Heart right ventricle (tissue), 16 donors: ENCODE measurements at regions not wholly inside any gene's neighbourhood (a gene's known extent, or its start where the extent isn't known, plus 50 kb on each side); places are given as distances from the start of the nearest gene placed in this dataset.

Experiments used
- ATAC-seq, 8 donors: fragments of 200-7000 bp; cut with Tn5 transposase; one replicate each; pipeline ENCODE4 v1.9.1; 2020; ENCODE audit warnings: mild to moderate bottlenecking in 8 of 8, moderate library complexity in 8 of 8, moderate number of reproducible peaks in 1 of 8
- DNase-seq, 2 donors: peaks; one replicate each; pipeline ENCODE4 v3.0.0-alpha.2; 2020
- H3K27ac ChIP-seq, 10 donors: fragments of 200-600 bp; sonication (generic) in 2 of 10; one replicate each; pipeline versions ENCODE4 v1.5.0 to v1.8.0; 2020 to 2022; ENCODE audit warnings: mild to moderate bottlenecking in 3 of 10
- H3K27me3 ChIP-seq, 7 donors: fragments of 200-600 bp; one replicate each; pipeline ENCODE4 v1.8.0; 2021 to 2022; ENCODE audit warnings: mild to moderate bottlenecking in 2 of 7
- H3K36me3 ChIP-seq, 9 donors: fragments of 200-600 bp; sonication (generic) in 1 of 9; one replicate each; pipeline versions ENCODE4 v1.5.0 to v1.8.0; 2020 to 2022; ENCODE audit warnings: mild to moderate bottlenecking in 2 of 9
- H3K4me1 ChIP-seq, 9 donors: fragments of 200-600 bp; sonication (generic) in 1 of 9; one replicate each; pipeline versions ENCODE4 v1.5.0 to v1.8.0; 2020 to 2022; ENCODE audit warnings: mild to moderate bottlenecking in 4 of 9
- H3K4me3 ChIP-seq, 10 donors: fragments of 200-600 bp; sonication (generic) in 2 of 10; one replicate each; pipeline versions ENCODE4 v1.5.0 to v1.8.0; 2020 to 2022; ENCODE audit warnings: mild to moderate bottlenecking in 7 of 10, moderate library complexity in 2 of 10
- H3K9me3 ChIP-seq, 11 donors: fragments of 200-600 bp in 10 of 11; sonication (generic) in 2 of 11; one replicate each; pipeline versions ENCODE4 v1.5.0 to v1.8.0; 2013 to 2022; ENCODE audit warnings: mild to moderate bottlenecking in 2 of 11, control low read depth in 1 of 11, moderate library complexity in 1 of 11
- WGBS, 2 donors: extraction: QIAGEN DNeasy Blood & Tissue Kit; methylation state at CpG; one replicate each; pipeline ENCODE4 v1.1.7; 2013; ENCODE audit warnings: inconsistent platforms in 1 of 2; 5-methylcytosine and 5-hydroxymethylcytosine counted together
- intact Hi-C, 10 donors: fragments of 100-400 bp; cut with DNase I; formaldehyde crosslinking; loops; one replicate each; pipeline versions ENCODE4 v1.11.1 to v1.14.2; 2022
- TF ChIP-seq, protein P1 (sequence below), 9 donors: fragments of 200-600 bp; sonication (generic) in 2 of 9; IDR thresholded peaks; one replicate each; pipeline versions ENCODE4 v1.5.0 to v1.8.0; 2021 to 2022; ENCODE audit warnings: antibody characterized with exemption in 9 of 9, mild to moderate bottlenecking in 5 of 9, moderate library complexity in 1 of 9
- donor health status: Arrhythmogenic right ventricular cardiomyopathy.
- donor health status: ischemic (EF 13 %, LVEDD 7.1; RV severe dilation, severe dysfunction).
- donor health status: healthy with polysubstance abuse.
- donor health status: DM: no; HTN: yes; CAD: no.
- donor health status: DM: no; HTN: no; CAD: no.
- donor health status: ischemic (EF 25% LVEDD 6.9; RV normal size, moderate dysfunction).
- donor health status: ischemic (EF 25% LVEDD 5.7; RV mildly dilated, moderate dysfunction).
- donor health status: healthy.
- donor health status: DM: yes; HTN: yes; CAD: no.
- donor health status: Ischemic cardiomyopathy.
- donor health status: ischemic (EF 35%, LVEDD 5.7; RV mildly dilated, moderate dysfunction).
- donor health status: nonischemic (EF 11% LVEDD 7.7; RV severe dilation, severe dysfunction).
- donor health status: DM: yes; HTN: yes; CAD: no.
- donor health status: PGD.
- donor health status: ischemic (EF 29% LVEDD 5.4; RV normal size, mild dysfunction).
- donor health status: nonischemic (EF 23%, LVEDD 6.1; RV moderate dilation, normal function).

DNA sequence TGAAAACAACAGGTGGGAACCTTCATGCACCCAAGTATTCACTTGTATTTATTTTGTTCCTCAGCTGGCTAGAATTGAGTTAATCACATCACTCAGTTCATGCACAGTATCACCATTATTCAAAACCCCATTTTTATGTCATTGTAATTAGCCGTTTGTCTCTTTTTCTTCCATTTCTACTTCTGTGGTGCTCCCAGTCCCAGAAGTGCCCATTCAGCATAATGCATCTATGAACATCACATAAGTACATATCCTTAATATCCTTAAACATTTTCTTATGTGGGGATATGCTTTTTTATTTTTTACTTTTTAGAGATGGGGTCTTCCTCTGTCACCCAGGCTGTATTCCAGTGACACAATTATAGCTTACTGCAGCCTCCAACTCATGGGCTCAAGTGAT, 510.9 kb upstream of the MGMT start:
- no peaks in the 10 kb centered on the region for H3K9me3 ChIP-seq
- H3K36me3 ChIP-seq, result no peaks in the 10 kb centered on the region
- TF ChIP-seq, protein P1, sequence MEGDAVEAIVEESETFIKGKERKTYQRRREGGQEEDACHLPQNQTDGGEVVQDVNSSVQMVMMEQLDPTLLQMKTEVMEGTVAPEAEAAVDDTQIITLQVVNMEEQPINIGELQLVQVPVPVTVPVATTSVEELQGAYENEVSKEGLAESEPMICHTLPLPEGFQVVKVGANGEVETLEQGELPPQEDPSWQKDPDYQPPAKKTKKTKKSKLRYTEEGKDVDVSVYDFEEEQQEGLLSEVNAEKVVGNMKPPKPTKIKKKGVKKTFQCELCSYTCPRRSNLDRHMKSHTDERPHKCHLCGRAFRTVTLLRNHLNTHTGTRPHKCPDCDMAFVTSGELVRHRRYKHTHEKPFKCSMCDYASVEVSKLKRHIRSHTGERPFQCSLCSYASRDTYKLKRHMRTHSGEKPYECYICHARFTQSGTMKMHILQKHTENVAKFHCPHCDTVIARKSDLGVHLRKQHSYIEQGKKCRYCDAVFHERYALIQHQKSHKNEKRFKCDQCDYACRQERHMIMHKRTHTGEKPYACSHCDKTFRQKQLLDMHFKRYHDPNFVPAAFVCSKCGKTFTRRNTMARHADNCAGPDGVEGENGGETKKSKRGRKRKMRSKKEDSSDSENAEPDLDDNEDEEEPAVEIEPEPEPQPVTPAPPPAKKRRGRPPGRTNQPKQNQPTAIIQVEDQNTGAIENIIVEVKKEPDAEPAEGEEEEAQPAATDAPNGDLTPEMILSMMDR (IDR thresholded peaks at IDR 0.05), result no peak
- no peak overlapping the region for H3K27ac ChIP-seq
- 86 to 95% methylated on average over 1 of the region's 1 CpG for WGBS, 2 donors
- H3K27me3 ChIP-seq, result peaks cover 0 to 7% (median 0%) of the 10 kb centered on the region in 7 donors
- H3K4me3 ChIP-seq, result no peak overlapping the region
- DNase-seq, result no peak
- intact Hi-C loops, result no loop called here
- no peaks in the 10 kb centered on the region for H3K4me1 ChIP-seq
- ATAC-seq, result no peak

DNA sequence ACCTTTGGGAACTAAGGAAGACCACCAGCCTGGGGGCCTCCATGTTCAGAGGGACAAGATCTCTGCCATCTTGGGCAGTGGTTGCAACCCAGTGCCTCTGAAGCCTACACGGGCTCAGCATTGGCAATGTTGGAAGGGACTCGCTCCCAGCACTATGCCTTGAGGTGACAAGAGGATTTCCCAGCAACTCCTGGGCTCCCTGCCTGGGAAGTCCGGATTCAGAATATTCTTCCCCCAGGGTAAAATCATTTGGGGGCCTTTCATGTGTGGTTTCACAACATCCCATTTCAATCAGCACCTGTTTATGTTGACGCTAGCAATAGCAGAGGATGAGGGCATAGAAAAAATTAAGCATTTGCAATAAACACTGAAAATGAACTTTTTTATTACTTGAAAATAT, 509.8 kb upstream of the MGMT start:
- no peak overlapping the region for H3K27ac ChIP-seq
- H3K4me1 ChIP-seq, result no peaks in the 10 kb centered on the region
- H3K27me3 ChIP-seq, result peaks cover 0 to 16% (median 0%) of the 10 kb centered on the region in 7 donors
- no peaks in the 10 kb centered on the region for H3K9me3 ChIP-seq
- no peak overlapping the region for H3K4me3 ChIP-seq
- DNase-seq (no peak), ATAC-seq (no peak)
- no peaks in the 10 kb centered on the region for H3K36me3 ChIP-seq
- intact Hi-C loops, result no loop called here
- TF ChIP-seq, protein P1 (IDR thresholded peaks at IDR 0.05), result no peak
- 49 to 51% methylated on average over 4 of the region's 4 CpGs for WGBS, 2 donors

DNA sequence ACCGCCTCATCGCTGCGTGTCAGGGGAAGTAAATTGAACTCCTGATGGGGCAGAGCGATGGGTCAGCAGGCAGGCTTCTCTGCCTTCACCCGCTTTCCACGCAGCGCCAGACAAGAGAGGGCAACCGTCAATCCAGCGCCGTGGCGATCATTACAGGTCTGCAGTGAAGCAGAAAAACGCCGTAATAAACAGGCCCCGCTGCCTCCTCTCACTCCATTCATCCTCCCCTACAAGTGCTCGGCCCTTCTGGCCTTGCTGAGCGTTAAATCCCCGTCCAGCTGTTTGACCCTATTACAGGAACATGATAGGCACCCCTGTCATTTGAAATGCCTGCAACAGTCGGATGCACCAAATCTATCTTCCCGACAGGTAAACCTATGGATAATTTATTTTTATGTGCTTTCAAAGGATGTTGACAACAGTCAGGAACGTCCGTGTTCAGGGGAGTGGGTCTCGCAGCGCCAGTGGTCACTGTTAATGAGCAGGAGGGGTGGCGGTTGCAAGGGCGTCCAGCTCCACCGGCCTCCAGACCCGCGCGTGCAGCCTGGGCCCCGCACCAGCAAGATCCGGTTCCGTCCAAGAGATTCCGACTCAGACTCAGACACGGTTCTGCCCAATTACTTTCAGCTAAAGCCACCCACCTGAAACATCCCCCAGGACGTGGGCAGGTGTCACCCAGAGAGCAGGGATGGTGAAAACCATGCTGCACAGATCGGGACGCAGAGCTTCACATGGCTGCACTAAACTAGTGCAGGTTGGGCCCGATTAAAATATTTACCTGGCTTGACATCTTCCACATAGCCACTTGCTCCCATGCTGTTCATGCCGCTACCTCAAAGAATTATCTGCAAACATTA, 508.0 kb upstream of the MGMT start:
- intact Hi-C loops, result no loop called here
- 93 to 94% methylated on average over 39 of the region's 39 CpGs for WGBS, 2 donors

DNA sequence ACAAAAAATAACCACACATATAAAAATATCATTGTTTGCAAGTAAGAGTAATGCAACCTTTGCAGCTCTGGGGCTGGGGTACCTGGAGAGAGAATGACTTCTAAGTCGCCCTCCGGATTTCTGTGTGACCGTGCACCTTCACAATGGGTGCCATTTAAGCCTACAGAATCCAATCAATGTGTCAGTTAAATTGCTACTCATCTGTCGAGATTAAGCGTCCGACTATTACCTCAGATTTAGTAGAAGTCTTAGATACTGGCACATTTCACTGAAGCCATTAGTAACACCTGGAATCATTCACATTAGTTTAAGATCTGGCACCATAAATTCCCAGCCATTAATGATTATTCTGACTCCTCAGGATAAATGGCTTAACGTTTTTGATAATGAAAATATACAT, 507.3 kb upstream of the MGMT start:
- TF ChIP-seq, protein P1 (IDR thresholded peaks at IDR 0.05), result no peak
- WGBS, 2 donors, result 86 to 88% methylated on average over 7 of the region's 7 CpGs
- no peaks in the 10 kb centered on the region for H3K36me3 ChIP-seq
- H3K9me3 ChIP-seq, result no peaks in the 10 kb centered on the region
- DNase-seq, result no peak
- H3K27me3 ChIP-seq, result peaks cover 0 to 17% (median 0%) of the 10 kb centered on the region in 7 donors
- ATAC-seq, result no peak
- no peak overlapping the region for H3K4me3 ChIP-seq
- no peaks in the 10 kb centered on the region for H3K4me1 ChIP-seq
- intact Hi-C loops, result no loop called here
- no peak overlapping the region for H3K27ac ChIP-seq

More for the DNA sequence above, 508.0 kb upstream of the MGMT start:
- ATAC-seq (no peak), DNase-seq (no peak)
- H3K9me3 ChIP-seq, result no peaks in the 10 kb centered on the region
- H3K36me3 ChIP-seq, result no peaks in the 10 kb centered on the region
- peaks cover 0 to 17% (median 0%) of the 10 kb centered on the region in 7 donors for H3K27me3 ChIP-seq
- no peak overlapping the region for H3K27ac ChIP-seq
- no peak overlapping the region for H3K4me3 ChIP-seq
- TF ChIP-seq, protein P1 (IDR thresholded peaks at IDR 0.05), result no peak
- H3K4me1 ChIP-seq, result no peaks in the 10 kb centered on the region
